T-helper 2 cell treated with Interferon-gamma antibody and Interleukin-4, amounts not matched to agents 5 μg/mL and 100 μg/mL, for 36 hours (primary cell): ENCODE measurements at regions not wholly inside any gene's neighbourhood (a gene's known extent, or its start where the extent isn't known, plus 50 kb on each side); places are given as distances from the start of the nearest gene placed in this dataset.
"Not testable (repeated sequence)": the region's sequence is repeated elsewhere in the genome, so short reads cannot be mapped to it uniquely, and the experiment has no call there.

Experiments
- DNase-seq: peaks from one replicate; pipeline ENCODE4 v3.0.0; 2021; ENCODE audit warnings: low spot score
- H3K27ac Mint-ChIP-seq: one replicate; pipeline ENCODE4 v1.8.0; 2021; ENCODE audit warnings: mild to moderate bottlenecking, mixed read lengths
- H3K27me3 Mint-ChIP-seq: one replicate; pipeline ENCODE4 v1.8.0; 2021; ENCODE audit warnings: low read depth, mixed read lengths
- H3K36me3 Mint-ChIP-seq: one replicate; pipeline ENCODE4 v1.8.0; 2021; ENCODE audit warnings: low read depth, mixed read lengths
- H3K4me1 Mint-ChIP-seq: one replicate; pipeline ENCODE4 v1.8.0; 2021; ENCODE audit warnings: low read depth, mixed read lengths
- H3K4me3 Mint-ChIP-seq: one replicate; pipeline ENCODE4 v1.8.0; 2022; ENCODE audit warnings: mild to moderate bottlenecking, moderate library complexity, mixed read lengths
- H3K9me3 Mint-ChIP-seq: one replicate; pipeline ENCODE4 v1.8.0; 2021; ENCODE audit warnings: mixed read lengths

DNA sequence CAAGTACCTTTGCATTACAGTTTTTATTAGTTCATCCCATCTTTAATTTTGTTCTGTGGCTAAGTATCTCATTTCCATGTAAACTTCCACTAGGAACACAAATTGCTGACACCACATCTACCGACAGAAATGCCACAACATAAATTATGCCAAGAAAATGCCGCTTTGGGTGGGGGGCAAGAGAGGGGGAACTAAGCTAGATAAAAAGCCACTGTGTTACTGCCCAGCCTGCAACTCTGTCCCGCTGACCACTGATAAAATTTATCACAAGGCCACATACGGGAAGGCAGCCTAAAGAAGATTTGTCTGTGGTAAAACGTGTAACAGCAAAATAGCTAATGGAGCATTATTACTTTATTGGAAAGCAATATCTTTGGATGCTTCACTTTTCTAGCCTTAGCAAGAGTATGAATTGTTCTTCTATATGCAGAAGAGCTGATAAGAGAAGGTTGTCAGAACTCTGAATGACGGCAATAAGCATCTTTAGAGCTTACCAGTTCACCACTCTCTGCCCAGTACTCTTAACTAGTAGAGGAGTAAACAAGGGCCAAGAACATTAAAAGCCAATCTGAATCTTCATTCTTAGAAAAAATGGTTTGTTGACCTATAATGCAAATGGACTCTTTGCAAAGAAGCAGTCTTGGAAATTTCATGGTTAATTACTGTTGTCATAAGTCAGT, 172.2 kb upstream of the MEF2C start:
- H3K27me3 Mint-ChIP-seq, result peaks cover 2% of the 10 kb centered on the region
- no peak overlapping the region for H3K27ac Mint-ChIP-seq
- H3K9me3 Mint-ChIP-seq, result peaks cover 10% of the 10 kb centered on the region
- peaks cover 4% of the 10 kb centered on the region for H3K36me3 Mint-ChIP-seq
- H3K4me1 Mint-ChIP-seq, result no peaks in the 10 kb centered on the region
- no peak overlapping the region for H3K4me3 Mint-ChIP-seq
- no peak for DNase-seq

DNA sequence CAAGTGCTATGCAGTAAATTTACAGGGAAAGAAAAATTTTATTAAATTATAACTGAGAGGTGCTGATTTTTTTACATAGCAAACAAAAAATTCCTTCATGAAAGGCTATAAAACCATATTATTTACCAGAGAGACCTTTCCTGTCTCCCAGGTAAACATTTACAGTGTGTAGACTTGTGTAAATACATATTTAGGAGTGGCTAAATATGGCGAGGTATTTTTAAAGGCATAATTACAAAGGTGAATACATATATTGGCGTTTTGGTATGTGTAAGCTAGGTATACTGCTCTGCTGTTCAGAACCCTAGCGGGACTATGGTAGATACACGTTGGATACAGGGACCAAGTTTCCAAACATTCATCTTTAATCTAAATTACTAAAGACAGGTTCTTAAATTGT, 170.6 kb upstream of the MEF2C start:
- H3K4me3 Mint-ChIP-seq, result no peak overlapping the region
- H3K9me3 Mint-ChIP-seq, result peaks cover 22% of the 10 kb centered on the region
- DNase-seq, result no peak
- peaks cover 4% of the 10 kb centered on the region for H3K36me3 Mint-ChIP-seq
- H3K27me3 Mint-ChIP-seq, result no peaks in the 10 kb centered on the region
- no peak overlapping the region for H3K27ac Mint-ChIP-seq
- no peaks in the 10 kb centered on the region for H3K4me1 Mint-ChIP-seq

- H3K36me3 Mint-ChIP-seq, H3K4me3 Mint-ChIP-seq, DNase-seq, H3K27ac Mint-ChIP-seq, H3K27me3 Mint-ChIP-seq, H3K4me1 Mint-ChIP-seq: not testable (repeated sequence)
- peaks cover 22% of the 10 kb centered on the region for H3K9me3 Mint-ChIP-seq
Measured at GRCh38 chr5:89050062-89050461, 167.1 kb upstream of the MEF2C start.

- no peaks in the 10 kb centered on the region for H3K27me3 Mint-ChIP-seq
Measured at GRCh38 chr5:89047571-89047970, 164.6 kb upstream of the MEF2C start.

DNA sequence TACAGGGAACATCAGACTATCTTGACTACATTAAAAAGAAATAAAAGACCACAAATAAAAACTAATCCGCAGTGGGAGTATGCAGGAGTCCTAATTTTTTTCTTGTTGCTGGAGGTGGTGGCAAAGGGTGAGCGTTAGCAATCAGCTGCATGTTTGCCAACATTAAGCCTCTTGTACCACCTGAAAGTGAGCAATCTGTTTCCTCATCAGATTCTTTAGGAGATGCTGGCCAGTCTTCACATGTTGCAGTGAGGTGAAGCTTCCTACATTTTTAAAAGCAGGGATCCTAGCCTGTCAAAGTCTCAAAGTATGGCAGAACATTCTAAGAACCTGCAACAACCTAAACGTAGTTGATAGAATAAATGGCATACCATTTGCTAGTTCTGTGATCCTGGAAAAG, 162.2 kb upstream of the MEF2C start:
- Mint-ChIP-seq H3K36me3 (peaks cover 1% of the 10 kb centered on the region), H3K4me1 (peaks cover 14% of the 10 kb centered on the region), H3K27ac (no peak overlapping the region), H3K27me3 (peaks cover 2% of the 10 kb centered on the region), H3K4me3 (no peak overlapping the region), H3K9me3 (peaks cover 12% of the 10 kb centered on the region)
- no peak for DNase-seq

More at GRCh38 chr5:89047571-89047970, 164.6 kb upstream of the MEF2C start:
- peaks cover 9% of the 10 kb centered on the region for H3K4me1 Mint-ChIP-seq
- H3K4me3 Mint-ChIP-seq, result no peak overlapping the region
- H3K27ac Mint-ChIP-seq, result no peak overlapping the region
- peaks cover 4% of the 10 kb centered on the region for H3K36me3 Mint-ChIP-seq
- H3K9me3 Mint-ChIP-seq, result peaks cover 22% of the 10 kb centered on the region
- no peak for DNase-seq

DNA sequence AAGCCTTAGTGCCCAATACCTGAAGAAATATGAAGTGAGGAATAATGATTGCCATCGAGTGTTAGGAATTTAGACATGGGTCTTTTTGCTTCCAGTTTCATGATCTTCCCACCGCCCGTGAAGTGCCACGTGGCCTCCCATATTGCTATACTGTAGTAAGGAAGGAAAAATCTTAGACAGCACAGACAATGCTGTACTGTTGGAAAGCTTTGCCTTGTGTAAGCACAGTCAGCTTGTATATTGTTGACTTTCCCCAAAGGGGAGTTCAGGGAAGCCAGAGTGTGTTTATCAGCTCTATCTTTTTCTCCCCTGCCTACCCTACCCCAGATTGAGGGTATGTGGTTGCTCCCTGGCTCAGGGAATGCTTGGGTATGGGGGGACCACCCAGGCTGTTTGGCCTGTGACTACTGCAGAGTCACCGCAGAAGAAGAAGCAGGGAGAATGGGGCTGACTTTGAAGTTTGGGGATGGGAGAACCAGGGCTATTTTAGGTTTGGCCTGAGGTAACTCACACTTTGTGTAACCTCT, 161.8 kb upstream of the MEF2C start:
- H3K4me3 Mint-ChIP-seq, result no peak overlapping the region
- H3K27me3 Mint-ChIP-seq, result peaks cover 2% of the 10 kb centered on the region
- peaks cover 14% of the 10 kb centered on the region for H3K4me1 Mint-ChIP-seq

GRCh38 chr5:89043676-89044075, 160.7 kb upstream of the MEF2C start:
- no peaks in the 10 kb centered on the region for H3K9me3 Mint-ChIP-seq
- H3K4me1 Mint-ChIP-seq, result peaks cover 14% of the 10 kb centered on the region
- DNase-seq, result peak; percentile 28
- H3K27me3 Mint-ChIP-seq, result peaks cover 2% of the 10 kb centered on the region
- H3K36me3 Mint-ChIP-seq, result no peaks in the 10 kb centered on the region
- peak overlapping the region; percentile 48 for H3K4me3 Mint-ChIP-seq
- H3K27ac Mint-ChIP-seq, result no peak overlapping the region

More for the DNA sequence above, 161.8 kb upstream of the MEF2C start:
- Mint-ChIP-seq H3K36me3 (no peaks in the 10 kb centered on the region), H3K27ac (no peak overlapping the region), H3K9me3 (peaks cover 8% of the 10 kb centered on the region)
- no peak for DNase-seq

DNA sequence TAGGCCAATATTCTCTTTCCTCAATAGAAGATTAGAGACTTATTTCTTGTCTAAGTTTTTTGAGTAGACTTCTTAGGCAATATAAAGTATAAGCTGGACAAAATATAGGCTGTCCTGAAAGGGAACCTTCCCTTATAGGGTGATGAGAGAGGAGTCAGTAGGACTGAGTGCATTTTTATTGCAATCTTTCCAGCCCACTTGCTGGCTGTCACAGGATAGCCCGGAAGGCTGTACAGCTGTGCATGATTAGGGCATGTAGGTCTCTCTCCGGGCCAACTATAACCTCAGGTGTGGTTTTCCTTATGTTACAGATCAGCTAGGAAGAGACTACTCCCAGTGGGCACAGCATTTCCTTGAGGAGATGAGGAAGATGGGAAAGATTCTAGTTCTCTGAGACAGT, 159.8 kb upstream of the MEF2C start:
- no peak for DNase-seq
- H3K36me3 Mint-ChIP-seq, result no peaks in the 10 kb centered on the region
- H3K9me3 Mint-ChIP-seq, result no peaks in the 10 kb centered on the region
- H3K27ac Mint-ChIP-seq, result no peak overlapping the region
- H3K27me3 Mint-ChIP-seq, result peaks cover 2% of the 10 kb centered on the region
- no peak overlapping the region for H3K4me3 Mint-ChIP-seq
- H3K4me1 Mint-ChIP-seq, result peaks cover 14% of the 10 kb centered on the region

GRCh38 chr5:89041976-89042375, 159.0 kb upstream of the MEF2C start:
- H3K27ac Mint-ChIP-seq, result no peak overlapping the region
- peaks cover 14% of the 10 kb centered on the region for H3K4me1 Mint-ChIP-seq
- H3K36me3 Mint-ChIP-seq, result no peaks in the 10 kb centered on the region
- H3K9me3 Mint-ChIP-seq, result no peaks in the 10 kb centered on the region
- no peak overlapping the region for H3K4me3 Mint-ChIP-seq
- H3K27me3 Mint-ChIP-seq, result peaks cover 2% of the 10 kb centered on the region
- DNase-seq, result no peak

GRCh38 chr5:89041249-89041779, 158.3 kb upstream of the MEF2C start:
- Mint-ChIP-seq H3K27me3 (peaks cover 2% of the 10 kb centered on the region), H3K4me3 (no peak overlapping the region), H3K27ac (no peak overlapping the region), H3K4me1 (peaks cover 14% of the 10 kb centered on the region), H3K9me3 (no peaks in the 10 kb centered on the region), H3K36me3 (no peaks in the 10 kb centered on the region)
- DNase-seq, result no peak

- no peaks in the 10 kb centered on the region for H3K36me3 Mint-ChIP-seq
- H3K9me3 Mint-ChIP-seq, result no peaks in the 10 kb centered on the region
- H3K27ac Mint-ChIP-seq, result no peak overlapping the region
- H3K4me1 Mint-ChIP-seq, result peaks cover 4% of the 10 kb centered on the region
- no peak for DNase-seq
- no peak overlapping the region for H3K4me3 Mint-ChIP-seq
- H3K27me3 Mint-ChIP-seq, result peaks cover 9% of the 10 kb centered on the region
Measured at GRCh38 chr5:89036704-89037489, 153.9 kb upstream of the MEF2C start.

GRCh38 chr5:89036166-89036565, 153.2 kb upstream of the MEF2C start:
- peaks cover 11% of the 10 kb centered on the region for H3K27me3 Mint-ChIP-seq
- no peaks in the 10 kb centered on the region for H3K9me3 Mint-ChIP-seq
- H3K27ac Mint-ChIP-seq, result no peak overlapping the region
- H3K4me1 Mint-ChIP-seq, result no peaks in the 10 kb centered on the region
- H3K36me3 Mint-ChIP-seq, result no peaks in the 10 kb centered on the region
- no peak overlapping the region for H3K4me3 Mint-ChIP-seq
- DNase-seq, result no peak

GRCh38 chr5:89034588-89034987, 151.6 kb upstream of the MEF2C start:
- H3K27ac Mint-ChIP-seq, result no peak overlapping the region
- H3K4me3 Mint-ChIP-seq, result no peak overlapping the region
- H3K4me1 Mint-ChIP-seq, result no peaks in the 10 kb centered on the region
- no peaks in the 10 kb centered on the region for H3K36me3 Mint-ChIP-seq
- no peak for DNase-seq
- H3K27me3 Mint-ChIP-seq, result peaks cover 12% of the 10 kb centered on the region
- no peaks in the 10 kb centered on the region for H3K9me3 Mint-ChIP-seq

DNA sequence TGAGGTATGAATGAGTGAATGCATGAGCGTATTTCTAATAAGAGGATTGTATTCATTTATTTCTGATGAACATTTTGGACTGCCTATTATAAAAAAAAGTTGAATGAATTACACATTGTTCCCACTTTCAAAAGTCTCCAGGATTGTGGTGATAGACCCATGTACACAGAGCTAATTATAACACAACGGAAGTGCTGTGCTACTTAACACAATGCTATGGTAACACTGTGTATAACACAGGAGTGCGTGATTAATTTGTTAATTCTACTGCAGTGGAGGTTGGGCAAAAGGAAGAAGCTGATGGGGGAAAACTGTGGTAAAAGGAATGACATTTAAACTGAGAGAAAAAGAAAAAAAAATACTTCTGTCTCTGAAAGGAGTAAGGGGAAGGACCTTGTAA, 147.8 kb upstream of the MEF2C start:
- Mint-ChIP-seq H3K36me3 (peaks cover 1% of the 10 kb centered on the region), H3K4me1 (no peaks in the 10 kb centered on the region), H3K9me3 (peaks cover 6% of the 10 kb centered on the region), H3K27me3 (peaks cover 12% of the 10 kb centered on the region), H3K27ac (no peak overlapping the region), H3K4me3 (no peak overlapping the region)
- no peak for DNase-seq
